RWPE2 (cell line): ENCODE measurements at regions not wholly inside any gene's neighbourhood (a gene's known extent, or its start where the extent isn't known, plus 50 kb on each side); places are given as distances from the start of the nearest gene placed in this dataset.

Experiments
- ATAC-seq: fragments of 200-7000 bp; cut with Tn5 transposase; 3 replicates; pipeline ENCODE4 v1.9.1; 2021; ENCODE audit warnings: low read depth
- DNase-seq: peaks from one replicate; pipeline ENCODE4 v3.0.0-alpha.2; 2020; ENCODE audit warnings: low spot score
- H3K27ac ChIP-seq: fragments of 450-650 bp; 2 replicates; pipeline ENCODE4 v1.5.1; 2017; ENCODE audit warnings: mild to moderate bottlenecking; ENCODE audit not compliant: poor library complexity, severe bottlenecking
- H3K27me3 ChIP-seq: fragments of 250-450 bp; sonication (Bioruptor Pico); 2 replicates; pipeline ENCODE4 v1.5.1; 2021; ENCODE audit warnings: mild to moderate bottlenecking, moderate library complexity; ENCODE audit not compliant: insufficient read depth, poor library complexity, severe bottlenecking
- H3K36me3 ChIP-seq: fragments of 250-450 bp; sonication (Bioruptor Pico); 2 replicates; pipeline ENCODE4 v1.5.1; 2020; ENCODE audit warnings: low read depth, mild to moderate bottlenecking, moderate library complexity
- H3K4me1 ChIP-seq: fragments of 250-450 bp; sonication (Bioruptor Pico); 2 replicates; pipeline ENCODE4 v1.5.1; 2021; ENCODE audit warnings: mild to moderate bottlenecking, moderate library complexity; ENCODE audit not compliant: insufficient read depth, poor library complexity, severe bottlenecking
- H3K4me3 ChIP-seq: fragments of 250-450 bp; sonication (Bioruptor Pico); 2 replicates; pipeline ENCODE4 v1.5.1; 2021; ENCODE audit warnings: mild to moderate bottlenecking, moderate library complexity; ENCODE audit not compliant: severe bottlenecking
- H3K9me3 ChIP-seq: fragments of 250-450 bp; sonication (Bioruptor Pico); 2 replicates; pipeline ENCODE4 v1.5.1; 2021; ENCODE audit warnings: mild to moderate bottlenecking, moderate library complexity; ENCODE audit not compliant: severe bottlenecking
- CTCF ChIP-seq: fragments of 450-650 bp; IDR thresholded peaks from one replicate; pipeline ENCODE4 v1.5.1; 2017; ENCODE audit warnings: mild to moderate bottlenecking, moderate library complexity; ENCODE audit not compliant: poor library complexity, severe bottlenecking

- no peak for DNase-seq
- ATAC-seq = no peak
Observed at GRCh38 chr3:180223268-180223667, 186.5 kb upstream of the PEX5L start.

GRCh38 chr3:180229113-180229512, 192.4 kb upstream of the PEX5L start:
- Histone ChIP-seq H3K4me1 (no peaks in the 10 kb centered on the region), H3K27me3 (no peaks in the 10 kb centered on the region), H3K36me3 (no peaks in the 10 kb centered on the region), H3K27ac (no peak overlapping the region), H3K9me3 (peaks cover 8% of the 10 kb centered on the region), H3K4me3 (no peak overlapping the region)
- ATAC-seq (no peak), DNase-seq (no peak)
- TF ChIP-seq CTCF = no peak

More at GRCh38 chr3:180223268-180223667, 186.5 kb upstream of the PEX5L start:
- Histone ChIP-seq H3K4me1 (no peaks in the 10 kb centered on the region), H3K27me3 (no peaks in the 10 kb centered on the region), H3K9me3 (peaks cover 3% of the 10 kb centered on the region), H3K27ac (no peak overlapping the region), H3K4me3 (no peak overlapping the region), H3K36me3 (no peaks in the 10 kb centered on the region)
- TF ChIP-seq CTCF = no peak

GRCh38 chr3:180239939-180240338, 203.2 kb upstream of the PEX5L start:
- Histone ChIP-seq H3K27ac (no peak overlapping the region), H3K36me3 (no peaks in the 10 kb centered on the region), H3K4me3 (no peak overlapping the region), H3K4me1 (no peaks in the 10 kb centered on the region), H3K9me3 (no peaks in the 10 kb centered on the region), H3K27me3 (no peaks in the 10 kb centered on the region)
- DNase-seq = no peak
- no peak for TF ChIP-seq CTCF
- ATAC-seq = no peak

GRCh38 chr3:180246688-180247195, 210.0 kb upstream of the PEX5L start:
- H3K27ac ChIP-seq = no peak overlapping the region
- H3K4me1 ChIP-seq = peaks cover 16% of the 10 kb centered on the region
- TF ChIP-seq CTCF = no peak
- no peak overlapping the region for H3K4me3 ChIP-seq
- DNase-seq (no peak), ATAC-seq (no peak)
- H3K27me3 ChIP-seq = no peaks in the 10 kb centered on the region
- H3K36me3 ChIP-seq = no peaks in the 10 kb centered on the region
- no peaks in the 10 kb centered on the region for H3K9me3 ChIP-seq

GRCh38 chr3:180250172-180250571, 213.4 kb upstream of the PEX5L start:
- DNase-seq (no peak), ATAC-seq (peak; percentile 87)
- Histone ChIP-seq H3K9me3 (no peaks in the 10 kb centered on the region), H3K27me3 (no peaks in the 10 kb centered on the region), H3K4me3 (no peak overlapping the region), H3K4me1 (peaks cover 37% of the 10 kb centered on the region), H3K36me3 (no peaks in the 10 kb centered on the region), H3K27ac (peak overlapping the region; percentile 2)
- TF ChIP-seq CTCF = no peak
